Right lobe of liver (tissue), 6 donors: ENCODE measurements at regions not wholly inside any gene's neighbourhood (a gene's known extent, or its start where the extent isn't known, plus 50 kb on each side); places are given as distances from the start of the nearest gene placed in this dataset.
"Not testable (repeated sequence)": the region's sequence is repeated elsewhere in the genome, so short reads cannot be mapped to it uniquely, and the experiment has no call there.

Source experiments
- ATAC-seq, 4 donors: fragments of 200-7000 bp; cut with Tn5 transposase; one replicate each; pipeline ENCODE4 v1.9.1; 2020; ENCODE audit warnings: mild to moderate bottlenecking in 4 of 4, moderate library complexity in 4 of 4
- DNase-seq, 3 donors: peaks; one replicate each; pipeline ENCODE4 v3.0.0-alpha.2; 2020
- H3K27ac ChIP-seq, 3 donors: fragments of 200-600 bp; one replicate each; pipeline ENCODE4 v1.8.0; 2022
- H3K27me3 ChIP-seq, 2 donors: fragments of 200-600 bp; one replicate each; pipeline ENCODE4 v1.8.0; 2022
- H3K36me3 ChIP-seq, 4 donors: fragments of 200-600 bp; sonication (generic) in 1 of 4; one replicate each; pipeline versions ENCODE4 v1.5.1 to v1.8.0; 2017 to 2022; ENCODE audit warnings: control low read depth in 1 of 4
- H3K4me1 ChIP-seq, 4 donors: fragments of 200-600 bp; sonication (generic) in 1 of 4; one replicate each; pipeline versions ENCODE4 v1.5.1 to v1.8.0; 2017 to 2022; ENCODE audit warnings: control low read depth in 1 of 4
- H3K4me3 ChIP-seq, 3 donors: fragments of 200-600 bp; one replicate each; pipeline ENCODE4 v1.8.0; 2022
- H3K9me3 ChIP-seq, 4 donors: fragments of 200-600 bp; sonication (generic) in 1 of 4; one replicate each; pipeline versions ENCODE4 v1.5.1 to v1.8.0; 2017 to 2022; ENCODE audit warnings: control low read depth in 1 of 4
- CTCF ChIP-seq, 4 donors: fragments of 200-600 bp in 3 of 4; fragments of 450-650 bp in 1 of 4; IDR thresholded peaks; one replicate each; pipeline versions ENCODE4 v1.5.1 to v1.8.0; 2016 to 2022; ENCODE audit warnings: antibody characterized with exemption in 4 of 4, mild to moderate bottlenecking in 2 of 4
- POLR2A ChIP-seq: fragments of 450-650 bp; IDR thresholded peaks from one replicate; pipeline ENCODE4 v1.6.1; 2017; ENCODE audit warnings: antibody characterized with exemption, mild to moderate bottlenecking
- WGBS: methylation state at CpG from one replicate; pipeline ENCODE4 v1.1.6; 2018; ENCODE audit warnings: low coverage, low lambda C conversion rate; ENCODE audit not compliant: insufficient coverage; ENCODE audit errors: missing lambda C conversion rate; 5-methylcytosine and 5-hydroxymethylcytosine counted together
- intact Hi-C, 2 donors: fragments of 100-400 bp; cut with DNase I; formaldehyde crosslinking; loops; one replicate each; pipeline versions ENCODE4 v1.11.2 to v1.14.1; 2022
- donor health status: DM: no; HTN: yes; CAD: no.
- donor health status: DM: no; HTN: no; CAD: no.
- donor health status: DM: no; HTN: no; CAD: no.
- donor health status: DM: no; HTN: yes; CAD: no.
- donor health status: DM: no; HTN: yes; CAD: no.

GRCh38 chr6:61192610-61193009 is 1093.4 kb downstream of the KHDRBS2 start:
- Histone ChIP-seq H3K36me3 (no peaks in the 10 kb centered on the region), H3K4me3 (no peak overlapping the region), H3K27ac (no peak overlapping the region), H3K4me1 (no peaks in the 10 kb centered on the region), H3K27me3 (no peaks in the 10 kb centered on the region), H3K9me3 (no peaks in the 10 kb centered on the region)
- ATAC-seq (peak in 1 of 4 donors; percentile 37), DNase-seq (no peak)
- TF ChIP-seq CTCF (IDR thresholded peaks at IDR 0.05) (no peak), POLR2A (no peak)
- intact Hi-C loops: no loop called here
- WGBS: 10% methylated on average over 2 of the region's 2 CpGs

- Histone ChIP-seq H3K36me3 (no peaks in the 10 kb centered on the region), H3K27ac (no peak overlapping the region), H3K4me3 (no peak overlapping the region), H3K27me3 (no peaks in the 10 kb centered on the region), H3K9me3 (no peaks in the 10 kb centered on the region), H3K4me1 (no peaks in the 10 kb centered on the region)
- intact Hi-C loops: no loop called here
- WGBS: 37% methylated on average over 2 of the region's 2 CpGs
- TF ChIP-seq CTCF (IDR thresholded peaks at IDR 0.05) (no peak), POLR2A (no peak)
- no peak for ATAC-seq
- DNase-seq: no peak
These were observed 1117.1 kb downstream of the KHDRBS2 start for GRCh38 chr6:61168878-61169277.

- DNase-seq, H3K27ac ChIP-seq, H3K36me3 ChIP-seq, H3K9me3 ChIP-seq, H3K4me3 ChIP-seq, intact Hi-C loops, ATAC-seq, H3K4me1 ChIP-seq, H3K27me3 ChIP-seq: not testable (repeated sequence)
- 44% methylated on average over 2 of the region's 3 CpGs for WGBS
These were observed 1137.0 kb downstream of the KHDRBS2 start for GRCh38 chr6:61149039-61149438.

- DNase-seq, H3K9me3 ChIP-seq, H3K27me3 ChIP-seq, intact Hi-C loops, ATAC-seq, H3K27ac ChIP-seq, H3K4me3 ChIP-seq, H3K36me3 ChIP-seq, H3K4me1 ChIP-seq: not testable (repeated sequence)
These were observed 1143.8 kb downstream of the KHDRBS2 start for GRCh38 chr6:61142261-61142660.

GRCh38 chr6:61134028-61134427 is 1152.0 kb downstream of the KHDRBS2 start:
- no peak for ATAC-seq
- Histone ChIP-seq H3K9me3 (no peaks in the 10 kb centered on the region), H3K27me3 (no peaks in the 10 kb centered on the region), H3K36me3 (no peaks in the 10 kb centered on the region), H3K27ac (no peak overlapping the region), H3K4me3 (no peak overlapping the region), H3K4me1 (no peaks in the 10 kb centered on the region)
- 54% methylated on average over 2 of the region's 5 CpGs for WGBS
- no peak for DNase-seq
- no peak for TF ChIP-seq POLR2A
- TF ChIP-seq CTCF (IDR thresholded peaks at IDR 0.05): no peak
- intact Hi-C loops: no loop called here

- DNase-seq, intact Hi-C loops, H3K4me3 ChIP-seq, H3K27me3 ChIP-seq, ATAC-seq, H3K27ac ChIP-seq, H3K36me3 ChIP-seq, H3K9me3 ChIP-seq, H3K4me1 ChIP-seq: not testable (repeated sequence)
- no CpG with 5 or more reads among the region's 1 CpG for WGBS
These were observed 1171.8 kb downstream of the KHDRBS2 start for GRCh38 chr6:61114185-61114584.

GRCh38 chr6:61107914-61108313 is 1178.1 kb downstream of the KHDRBS2 start:
- H3K9me3 ChIP-seq, H3K36me3 ChIP-seq, ATAC-seq, DNase-seq, H3K27me3 ChIP-seq, H3K27ac ChIP-seq, intact Hi-C loops, H3K4me1 ChIP-seq, H3K4me3 ChIP-seq: not testable (repeated sequence)
- no CpG with 5 or more reads among the region's 7 CpGs for WGBS

- H3K36me3 ChIP-seq, H3K9me3 ChIP-seq, ATAC-seq, DNase-seq, H3K4me3 ChIP-seq, intact Hi-C loops, H3K4me1 ChIP-seq, H3K27me3 ChIP-seq, H3K27ac ChIP-seq: not testable (repeated sequence)
- 47% methylated on average over 3 of the region's 3 CpGs for WGBS
These were observed 1182.4 kb downstream of the KHDRBS2 start for GRCh38 chr6:61103660-61104059.
